ENCODE measurements at regions not wholly inside any gene's neighbourhood (a gene's known extent, or its start where the extent isn't known, plus 50 kb on each side); places are given as distances from the start of the nearest gene placed in this dataset.

DNA sequence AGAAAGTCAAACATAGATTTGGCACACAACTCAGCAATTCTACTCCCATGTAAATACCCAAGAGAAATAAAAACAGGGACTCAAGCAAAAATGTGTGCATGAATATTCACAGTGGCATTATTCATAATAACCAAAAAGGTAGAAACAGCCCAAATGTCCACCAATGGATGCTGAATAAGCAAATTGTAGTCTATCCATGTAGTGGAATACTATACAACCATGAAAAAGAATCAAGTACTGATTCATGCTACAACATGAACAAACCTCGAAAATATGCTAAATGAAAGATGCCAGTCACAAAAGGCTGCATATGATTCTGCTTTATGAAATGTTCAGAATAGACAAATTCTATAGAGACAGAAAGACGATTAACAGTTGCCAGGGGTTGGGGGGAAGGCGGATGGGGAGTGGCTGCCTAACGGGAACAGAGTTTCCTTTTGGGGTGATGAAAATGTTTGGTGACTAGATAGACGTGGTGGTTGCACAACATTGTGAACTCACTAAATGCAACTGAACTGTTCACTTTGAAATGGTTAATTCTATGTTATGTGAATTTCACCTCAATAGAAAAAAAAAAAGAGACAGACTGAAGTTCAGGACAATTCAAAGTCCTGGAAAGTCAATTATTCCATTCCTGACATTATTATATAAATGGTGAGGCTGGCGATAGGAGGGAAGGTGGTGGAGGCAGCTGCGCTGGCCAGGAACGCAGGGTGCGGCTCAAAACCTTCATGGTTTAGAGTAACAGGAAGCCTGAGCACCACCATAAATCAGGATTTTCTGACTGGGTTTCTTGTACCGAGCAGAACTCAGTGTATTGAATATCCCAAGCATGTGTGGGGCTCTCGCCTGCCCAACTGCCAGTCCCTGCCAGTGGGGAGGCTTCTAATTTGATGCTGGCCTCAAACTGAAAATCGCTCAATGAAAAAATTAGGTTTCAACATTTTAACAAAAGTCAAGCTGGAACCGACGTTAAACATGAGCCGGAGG, 300.9 kb downstream of the C16orf95 start (continued):
- no peak for TF ChIP-seq USF2 (IDR thresholded peaks at IDR 0.05; ENCODE audit: borderline replicate concordance, low read depth, low read length)
- no peak for TF ChIP-seq MAX (IDR thresholded peaks at IDR 0.05; ENCODE audit: low read depth, low read length)

GRCh38 chr16:87017371-87018012, 299.7 kb downstream of the C16orf95 start:
- intact Hi-C loops (cut with micrococcal nuclease; ENCODE audit: unreplicated experiment): no loop called here
- no TSS peak for BruUV-seq (replicated peaks)
- Histone ChIP-seq H3K9ac (ENCODE audit: control insufficient read depth, insufficient read depth, low read length) (no peak overlapping the region), H4K20me1 (ENCODE audit: control insufficient read depth, insufficient read depth) (no peaks in the 10 kb centered on the region), H3K4me1 (ENCODE audit: control insufficient read depth, insufficient read depth, low read length) (no peaks in the 10 kb centered on the region), H3K4me2 (ENCODE audit: control insufficient read depth, insufficient read depth) (no peak overlapping the region), H3K9me3 (replicated peaks; ENCODE audit: control insufficient read depth, insufficient read depth, low read length) (no peaks in the 10 kb centered on the region), H3K27ac (ENCODE audit: control insufficient read depth, insufficient read depth) (no peak overlapping the region), H2AFZ (ENCODE audit: control insufficient read depth, low read depth, low read length) (no peak overlapping the region), H3K4me3 (no peak overlapping the region), H3K79me2 (ENCODE audit: control insufficient read depth, insufficient read depth, low read length) (no peaks in the 10 kb centered on the region), H3K27me3 (replicated peaks in 1 of 2; ENCODE audit: control insufficient read depth in 2 of 2, insufficient read depth in 2 of 2, low read length in 1 of 2) (no peaks in the 10 kb centered on the region), H3K36me3 (ENCODE audit: control insufficient read depth in 2 of 2, insufficient read depth in 2 of 2, low read length in 1 of 2) (no peaks in the 10 kb centered on the region)
- CTCF ChIA-PET: interaction anchor here (0.8 kb wide), 1 partner anchor 114 kb away, joined by 3 read pairs; no protein-coding TSS in a partner anchor
- no peak for ATAC-seq
- SMC1A ChIA-PET (ENCODE audit: uncharacterized antibody, unreplicated experiment): interaction anchor here (0.7 kb wide), 1 partner anchor 10 kb away, joined by 3 read pairs; no protein-coding TSS in a partner anchor
- in situ Hi-C loops (cut with MboI): no loop called here
- POLR2A ChIA-PET: interaction anchor here (0.6 kb wide), 2 partner anchors 184 to 389 kb away, joined by 3 to 5 read pairs; no protein-coding TSS in a partner anchor
- FAIRE-seq: no peak
- DNase-seq (ENCODE audit: low read depth, low spot score): no peak
- RAD21 ChIA-PET (ENCODE audit: unreplicated experiment): no interaction called here
- TF ChIP-seq SMAD1 (IDR thresholded peaks at IDR 0.05; ENCODE audit: low read depth, partially characterized antibody) (no peak), ZBTB4 (CRISPR knock-in tag; IDR thresholded peaks at IDR 0.05) (no peak), SP1 (IDR thresholded peaks at IDR 0.05; ENCODE audit: low read depth, low read length) (no peak), MEF2A (IDR thresholded peaks at IDR 0.05; ENCODE audit: insufficient read depth, low read depth, low read length) (no peak), TAF1 (IDR thresholded peaks at IDR 0.05; ENCODE audit: borderline replicate concordance, low read depth, low read length) (no peak), ZNF384 (IDR thresholded peaks at IDR 0.05; ENCODE audit: borderline replicate concordance, low read depth, low read length) (no peak)
- 17% methylated on average over 9 of the region's 9 CpGs for WGBS (ENCODE audit: insufficient coverage, insufficient replicate concordance, low lambda C conversion rate, missing lambda C conversion rate)
